PC-9 (cell line): ENCODE measurements at regions not wholly inside any gene's neighbourhood (a gene's known extent, or its start where the extent isn't known, plus 50 kb on each side); places are given as distances from the start of the nearest gene placed in this dataset. TPM values are rescaled to one million over a fixed set of nuclear protein-coding genes. Genes with fewer than 3 reads are reported as not detected.

Source experiments
- BruUV-seq: library from RNA; stranded (reverse); fragments of 400-500 nt; replicated peaks from 2 replicates; lab custom pipeline; 2021; lab: Mats Ljungman, UMichigan
- CTCF ChIA-PET: fragments of 300-600 bp; sonication (Branson Sonifier 250); formaldehyde crosslinking; loops from one replicate; lab custom pipeline; 2022; ENCODE audit warnings: antibody characterized with exemption; lab: Charles Lee
- POLR2A ChIA-PET: fragments of 300-600 bp; sonication (Branson Sonifier 250); formaldehyde crosslinking; loops from one replicate; lab custom pipeline; 2022; ENCODE audit warnings: antibody characterized with exemption; ENCODE audit not compliant: unreplicated experiment; lab: Charles Lee
- DNase-seq, 2 experiments: peaks; one replicate each; pipeline versions ENCODE4 v3.0.0 to v3.0.0-alpha.2; 2015 to 2022; ENCODE audit warnings: mixed read lengths in 1 of 2
- H2AFZ ChIP-seq: fragments of 200-600 bp; sonication (generic); 2 replicates; pipeline ENCODE4 v1.8.1; 2017; ENCODE audit warnings: antibody characterized with exemption
- H3F3A ChIP-seq: fragments of 200-600 bp; sonication (generic); 2 replicates; pipeline ENCODE4 v1.8.1; 2017; ENCODE audit warnings: antibody characterized with exemption, mild to moderate bottlenecking, low read depth; ENCODE audit not compliant: insufficient read depth
- H3K27ac ChIP-seq: fragments of 200-600 bp; sonication (generic); 2 replicates; pipeline ENCODE4 v1.6.1; 2016; ENCODE audit warnings: mixed run types
- H3K27me3 ChIP-seq: fragments of 200-600 bp; sonication (generic); 2 replicates; pipeline ENCODE4 v1.6.1; 2016; ENCODE audit warnings: low read depth, mixed run types; ENCODE audit not compliant: insufficient read depth
- H3K36me3 ChIP-seq: fragments of 200-600 bp; sonication (generic); 2 replicates; pipeline ENCODE4 v1.6.1; 2016; ENCODE audit warnings: low read depth, mixed run types
- H3K4me1 ChIP-seq: fragments of 200-600 bp; sonication (generic); replicated peaks from 2 replicates; pipeline ENCODE4 v1.6.1; 2016; ENCODE audit warnings: mixed run types; ENCODE audit not compliant: insufficient read depth
- H3K4me2 ChIP-seq: fragments of 200-600 bp; sonication (generic); 2 replicates; pipeline ENCODE4 v1.6.1; 2017; ENCODE audit warnings: mixed run types
- H3K4me3 ChIP-seq: fragments of 200-600 bp; sonication (generic); 2 replicates; pipeline ENCODE4 v1.6.1; 2016; ENCODE audit warnings: mixed run types
- H3K79me2 ChIP-seq: fragments of 200-600 bp; sonication (generic); 2 replicates; pipeline ENCODE4 v1.6.1; 2017; ENCODE audit warnings: low read depth, mixed run types
- H3K9me2 ChIP-seq: fragments of 200-600 bp; sonication (generic); 2 replicates; pipeline ENCODE4 v1.8.1; 2017; ENCODE audit warnings: mild to moderate bottlenecking; ENCODE audit not compliant: insufficient read depth
- H3K9me3 ChIP-seq: fragments of 200-600 bp; sonication (generic); 2 replicates; pipeline ENCODE4 v1.8.1; 2016; ENCODE audit warnings: low read depth; ENCODE audit not compliant: insufficient read depth
- H4K20me1 ChIP-seq: fragments of 200-600 bp; sonication (generic); 2 replicates; pipeline ENCODE4 v1.8.1; 2017; ENCODE audit not compliant: insufficient read depth
- CTCF ChIP-seq: fragments of 200-600 bp; sonication (generic); conservative IDR thresholded peaks from 2 replicates; pipeline ENCODE4 v1.6.1; 2017; ENCODE audit warnings: mixed run types, antibody characterized with exemption, mild to moderate bottlenecking, moderate library complexity
- EZH2 ChIP-seq: fragments of 200-600 bp; sonication (generic); IDR thresholded peaks from 2 replicates; pipeline ENCODE4 v1.8.0; 2017; ENCODE audit warnings: antibody characterized with exemption, low read depth
- intact Hi-C: fragments of 100-400 bp; cut with micrococcal nuclease; formaldehyde crosslinking; loops from one replicate; pipeline ENCODE4 v1.10.0; 2022; ENCODE audit not compliant: unreplicated experiment
- microRNA-seq: library from miRNA; unstranded; fragments of <30 nt; microRNA quantifications from one replicate; pipeline ENCODE4 v1.2.0, GENCODE V29; 2021; ENCODE audit warnings: borderline number of aligned reads, borderline replicate concordance

DNA sequence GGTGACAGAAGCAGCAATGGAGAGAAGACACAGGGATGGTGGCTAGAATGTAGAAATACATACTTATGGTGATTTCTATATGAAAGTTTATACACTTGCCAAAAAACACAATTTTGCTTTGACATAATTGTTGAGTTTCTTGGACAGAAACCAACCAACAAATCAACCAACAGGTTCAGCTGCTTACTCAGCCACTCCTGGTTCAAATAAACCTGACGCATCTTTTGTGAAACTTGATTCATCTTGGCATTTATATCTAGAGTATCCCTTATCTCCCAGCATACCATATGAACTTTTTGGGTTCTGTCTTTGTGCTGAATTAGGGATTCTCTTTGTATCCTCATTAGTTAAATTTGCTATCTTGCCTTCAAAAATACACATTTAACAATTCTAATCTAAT lies 54.1 kb upstream of the ERBB4 start:
- ChIA-PET POLR2A (no interaction called here), CTCF (interaction anchor here (0.6 kb wide), 1 partner anchor 25 kb away, joined by 4 read pairs; no protein-coding TSS in a partner anchor)
- no peak overlapping the region for H3K4me3 ChIP-seq
- no peaks in the 10 kb centered on the region for H3K9me3 ChIP-seq
- no peaks in the 10 kb centered on the region for H4K20me1 ChIP-seq
- no peaks in the 10 kb centered on the region for H3K79me2 ChIP-seq
- no peak overlapping the region for H2AFZ ChIP-seq
- H3K4me1 ChIP-seq: no peaks in the 10 kb centered on the region
- no peaks in the 10 kb centered on the region for H3F3A ChIP-seq
- H3K27ac ChIP-seq: no peak overlapping the region
- DNase-seq: no peak
- H3K36me3 ChIP-seq: no peaks in the 10 kb centered on the region
- intact Hi-C loops: no loop called here
- BruUV-seq: no TSS peak
- H3K4me2 ChIP-seq: no peak overlapping the region
- no peaks in the 10 kb centered on the region for H3K27me3 ChIP-seq
- TF ChIP-seq CTCF (no peak), EZH2 (no peak)
- H3K9me2 ChIP-seq: no peaks in the 10 kb centered on the region

Small RNA genes lying in the stretch of these regions (microRNA-seq; reads per million reads assigned to microRNA genes)
- gene MIR4776-1 (not detected), gene MIR4776-2 (not detected)
